KMS-11 (cell line): ENCODE measurements at regions not wholly inside any gene's neighbourhood (a gene's known extent, or its start where the extent isn't known, plus 50 kb on each side); places are given as distances from the start of the nearest gene placed in this dataset.

Experiments
- H2AFZ ChIP-seq: fragments of 200-600 bp; sonication (generic); 2 replicates; pipeline ENCODE4 v1.6.1; 2016; ENCODE audit warnings: antibody characterized with exemption, mixed run types, low read depth
- H3K27ac ChIP-seq: fragments of 200-600 bp; sonication (generic); 2 replicates; pipeline ENCODE4 v1.6.1; 2016; ENCODE audit warnings: mild to moderate bottlenecking, mixed run types
- H3K27me3 ChIP-seq: fragments of 200-600 bp; sonication (generic); 2 replicates; pipeline ENCODE4 v1.6.1; 2017; ENCODE audit warnings: mild to moderate bottlenecking, low read depth, mixed run types, moderate library complexity; ENCODE audit not compliant: insufficient read depth
- H3K36me3 ChIP-seq: fragments of 200-600 bp; sonication (generic); 2 replicates; pipeline ENCODE4 v1.6.1; 2017; ENCODE audit warnings: mild to moderate bottlenecking, mixed run types; ENCODE audit not compliant: insufficient read depth
- H3K4me1 ChIP-seq: fragments of 200-600 bp; sonication (generic); 2 replicates; pipeline ENCODE4 v1.6.1; 2016; ENCODE audit warnings: mild to moderate bottlenecking, low read depth, mixed run types; ENCODE audit not compliant: poor library complexity, severe bottlenecking
- H3K4me2 ChIP-seq: fragments of 200-600 bp; sonication (generic); 2 replicates; pipeline ENCODE4 v1.7.0; 2016; ENCODE audit warnings: mild to moderate bottlenecking, mixed run types
- H3K4me3 ChIP-seq: fragments of 200-600 bp; sonication (generic); IDR thresholded peaks from 2 replicates; pipeline ENCODE4 v1.6.1; 2017; ENCODE audit warnings: low read depth, low read length, mixed read lengths; ENCODE audit not compliant: insufficient read depth
- H3K79me2 ChIP-seq: fragments of 200-600 bp; sonication (generic); 2 replicates; pipeline ENCODE4 v1.6.1; 2016; ENCODE audit warnings: low read depth, mixed run types; ENCODE audit not compliant: insufficient read depth
- H3K9ac ChIP-seq: fragments of 200-600 bp; sonication (generic); 2 replicates; pipeline ENCODE4 v1.6.1; 2016; ENCODE audit warnings: mild to moderate bottlenecking, mixed run types
- H4K20me1 ChIP-seq: fragments of 200-600 bp; sonication (generic); 2 replicates; pipeline ENCODE4 v1.6.1; 2016; ENCODE audit warnings: mild to moderate bottlenecking, mixed run types; ENCODE audit not compliant: insufficient read depth
- CTCF ChIP-seq: fragments of 200-600 bp; sonication (generic); conservative IDR thresholded peaks from 2 replicates; pipeline ENCODE4 v1.6.1; 2017; ENCODE audit warnings: low read depth, mild to moderate bottlenecking, antibody characterized with exemption, low read length, moderate library complexity, mixed read lengths

GRCh38 chr20:48196001-48196400 is 410.7 kb upstream of the SULF2 start:
- no peak for TF ChIP-seq CTCF
- H2AFZ ChIP-seq, result no peak overlapping the region
- peaks cover 26% of the 10 kb centered on the region; the same call in 1 of the 2 replicates for H3K27me3 ChIP-seq
- no peaks in the 10 kb centered on the region for H3K36me3 ChIP-seq
- H3K4me3 ChIP-seq, result no peak overlapping the region
- no peak overlapping the region for H3K9ac ChIP-seq
- H4K20me1 ChIP-seq, result no peaks in the 10 kb centered on the region
- H3K4me1 ChIP-seq, result no peaks in the 10 kb centered on the region
- H3K4me2 ChIP-seq, result no peak overlapping the region
- H3K79me2 ChIP-seq, result no peaks in the 10 kb centered on the region
- no peak overlapping the region for H3K27ac ChIP-seq

GRCh38 chr20:48195121-48195870 is 410.0 kb upstream of the SULF2 start:
- H3K4me1 ChIP-seq, result no peaks in the 10 kb centered on the region
- H3K9ac ChIP-seq, result no peak overlapping the region
- H3K4me2 ChIP-seq, result no peak overlapping the region
- no peak overlapping the region for H3K4me3 ChIP-seq
- no peak overlapping the region for H3K27ac ChIP-seq
- H4K20me1 ChIP-seq, result no peaks in the 10 kb centered on the region
- TF ChIP-seq CTCF, result no peak
- no peaks in the 10 kb centered on the region for H3K36me3 ChIP-seq
- no peaks in the 10 kb centered on the region for H3K79me2 ChIP-seq
- peaks cover 29% of the 10 kb centered on the region; the same call in 1 of the 2 replicates for H3K27me3 ChIP-seq
- H2AFZ ChIP-seq, result no peak overlapping the region

GRCh38 chr20:48194583-48194982 is 409.3 kb upstream of the SULF2 start:
- Histone ChIP-seq H3K4me3 (no peak overlapping the region), H3K4me1 (no peaks in the 10 kb centered on the region), H3K9ac (no peak overlapping the region), H3K36me3 (no peaks in the 10 kb centered on the region), H3K4me2 (no peak overlapping the region), H4K20me1 (no peaks in the 10 kb centered on the region), H3K79me2 (no peaks in the 10 kb centered on the region), H3K27me3 (peaks cover 26% of the 10 kb centered on the region; the same call in 1 of the 2 replicates), H3K27ac (no peak overlapping the region), H2AFZ (no peak overlapping the region)
- no peak for TF ChIP-seq CTCF

- H4K20me1 ChIP-seq, result no peaks in the 10 kb centered on the region
- H3K4me1 ChIP-seq, result no peaks in the 10 kb centered on the region
- no peak overlapping the region for H3K9ac ChIP-seq
- no peak overlapping the region for H3K27ac ChIP-seq
- no peaks in the 10 kb centered on the region for H3K36me3 ChIP-seq
- no peak overlapping the region for H2AFZ ChIP-seq
- no peak for TF ChIP-seq CTCF
- peaks cover 24% of the 10 kb centered on the region; the same call in 1 of the 2 replicates for H3K27me3 ChIP-seq
- H3K79me2 ChIP-seq, result no peaks in the 10 kb centered on the region
- no peak overlapping the region for H3K4me3 ChIP-seq
- no peak overlapping the region for H3K4me2 ChIP-seq
Measured at GRCh38 chr20:48193627-48194425, 408.5 kb upstream of the SULF2 start.
